HG03139 (cell line): ENCODE measurements at regions not wholly inside any gene's neighbourhood (a gene's known extent, or its start where the extent isn't known, plus 50 kb on each side); places are given as distances from the start of the nearest gene placed in this dataset.
A peak's percentile ranks its signal among the peaks of the same experiment; 100 is the strongest.
"Not testable (repeated sequence)": the region's sequence is repeated elsewhere in the genome, so short reads cannot be mapped to it uniquely, and the experiment has no call there.

ENCODE experiments used
- ATAC-seq: cut with Tn5 transposase; IDR thresholded peaks from one replicate; pipeline ENCODE4 v1.9.1; 2021; ENCODE audit not compliant: unreplicated experiment

DNA sequence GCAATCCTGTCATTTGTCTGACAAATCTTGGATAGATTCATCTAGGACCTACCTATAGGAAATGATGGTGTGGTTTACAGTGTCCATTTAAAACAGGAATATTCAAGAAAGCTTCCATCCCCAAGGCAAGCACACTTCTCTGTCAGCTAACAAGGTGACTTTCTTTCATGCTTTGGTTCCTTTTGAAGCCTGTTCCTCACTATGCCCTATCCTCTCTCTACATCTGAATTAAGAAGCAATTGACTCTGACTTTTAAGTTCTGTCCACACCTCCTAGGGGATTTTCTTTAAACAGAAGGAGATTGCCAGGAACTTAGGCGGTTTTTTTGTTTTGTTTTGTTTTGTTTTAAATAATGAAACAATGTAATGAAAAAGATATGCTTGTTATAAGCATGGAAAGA is 1181.4 kb upstream of the TENM3 start:
- no peak for ATAC-seq

DNA sequence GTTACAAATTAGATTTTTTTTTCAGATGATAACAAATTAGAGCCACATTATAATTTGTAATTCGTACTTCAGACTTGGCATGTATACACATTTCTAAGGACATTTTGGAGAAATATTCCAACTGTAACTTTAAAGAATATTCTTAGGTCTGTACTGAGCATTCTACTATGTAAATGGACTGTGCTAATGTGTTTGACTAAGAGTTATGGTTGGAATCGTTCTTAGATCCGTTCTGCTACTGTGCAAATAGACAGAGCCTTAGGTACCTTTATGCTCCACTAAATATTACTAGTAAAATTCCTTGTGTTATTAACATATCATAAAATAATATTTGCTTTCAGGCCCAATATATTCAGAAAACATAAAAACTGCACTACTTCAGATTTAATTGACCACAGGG is 1180.0 kb upstream of the TENM3 start:
- no peak for ATAC-seq

DNA sequence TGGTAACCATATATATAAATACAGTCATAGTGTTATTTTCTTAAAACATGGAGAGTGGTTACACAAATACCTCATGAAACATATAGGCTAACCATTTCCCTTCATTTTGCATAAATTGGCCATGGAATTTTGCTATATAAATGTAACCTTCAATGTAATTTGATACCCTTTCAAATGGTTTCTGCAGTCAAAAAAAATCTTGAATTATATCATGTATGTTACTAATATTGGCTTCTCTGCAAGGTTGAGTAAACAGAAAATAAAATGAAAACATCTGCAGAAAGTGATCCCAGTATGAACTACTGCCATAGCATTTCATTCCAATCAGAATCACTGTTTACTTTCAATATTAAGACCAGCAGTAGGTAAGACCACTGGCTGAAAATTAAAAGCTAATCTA is 1165.9 kb upstream of the TENM3 start:
- no peak for ATAC-seq

DNA sequence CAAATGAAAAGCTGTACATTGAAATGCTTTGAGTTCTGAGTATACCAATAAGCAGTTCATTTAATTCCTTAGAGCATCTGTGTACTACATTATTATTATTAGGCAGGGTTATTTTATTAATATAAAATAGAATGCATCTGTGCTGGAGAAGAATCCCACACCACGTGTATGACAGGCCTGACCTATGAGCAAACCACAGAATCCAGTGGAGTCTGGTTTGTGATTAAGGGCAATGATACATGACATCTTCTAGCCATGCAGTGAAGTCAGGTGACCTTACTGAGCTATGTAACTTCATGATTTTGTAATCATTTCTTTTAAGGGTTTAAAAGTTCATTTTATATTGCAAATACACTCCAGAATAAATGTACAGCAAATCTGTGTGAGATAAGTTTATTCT is 1165.0 kb upstream of the TENM3 start:
- no peak for ATAC-seq

DNA sequence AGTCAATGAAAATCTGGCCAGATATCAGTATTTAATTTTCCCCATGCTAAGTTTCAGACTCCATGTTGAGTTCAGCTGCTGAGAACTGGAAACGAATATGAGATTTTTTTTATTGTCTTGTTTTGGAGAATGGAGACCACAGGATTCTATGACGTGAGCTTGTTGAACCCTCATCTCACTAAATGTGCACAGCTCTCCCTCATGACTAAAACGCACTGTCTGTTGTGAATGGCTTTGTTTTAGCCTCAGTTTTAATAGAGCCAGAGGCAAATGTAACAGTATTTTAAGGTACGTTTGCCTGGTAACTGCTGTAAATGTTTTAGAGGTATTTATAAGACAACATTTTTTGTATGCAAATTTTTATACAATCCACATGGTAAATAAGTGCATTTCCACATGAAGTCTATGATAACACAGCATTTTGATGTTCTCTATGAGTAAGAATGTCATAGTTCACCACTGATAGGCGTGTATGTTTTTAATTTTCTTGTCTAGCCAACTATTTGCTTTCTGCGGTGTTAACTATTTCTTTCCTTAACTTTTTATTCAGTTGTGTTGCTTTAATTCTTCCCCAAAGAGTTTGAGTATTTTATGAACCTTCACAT is 1159.3 kb upstream of the TENM3 start:
- ATAC-seq: no peak

DNA sequence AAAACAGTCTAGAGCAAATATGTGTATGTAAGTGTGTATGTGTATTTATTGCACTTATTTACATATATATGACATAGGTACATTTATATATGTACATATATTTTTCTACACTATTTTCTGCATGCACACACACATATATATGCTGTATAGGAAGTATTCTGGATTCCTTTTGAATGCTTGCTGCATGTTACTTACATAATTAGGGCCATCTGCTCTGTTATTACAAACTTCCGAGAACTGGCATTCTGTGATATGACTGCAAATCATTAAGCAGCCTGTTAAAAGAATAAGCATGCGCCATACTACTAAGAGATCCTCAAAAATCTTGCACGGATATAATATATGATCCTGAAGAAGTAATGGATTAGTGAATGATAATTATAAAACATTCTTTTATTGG is 1157.6 kb upstream of the TENM3 start:
- ATAC-seq: no peak

DNA sequence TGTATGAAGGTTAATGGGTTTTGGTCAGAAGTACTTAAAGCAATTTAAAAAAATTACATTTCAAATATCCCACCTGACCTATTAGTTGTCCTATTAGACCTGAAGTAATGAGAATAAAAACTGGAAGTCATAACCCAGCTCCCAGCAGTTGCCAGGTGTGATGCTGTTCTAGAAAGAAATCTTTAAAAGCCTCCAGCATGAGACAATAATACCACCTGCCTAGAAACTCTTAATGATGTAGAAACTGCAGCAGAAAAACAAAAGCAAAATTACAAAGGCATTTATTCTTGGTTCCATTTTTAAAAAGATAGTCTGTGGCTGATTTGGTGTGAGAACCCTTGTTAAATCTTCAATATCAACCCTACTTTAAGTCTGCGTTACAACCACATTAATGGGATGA is 1137.7 kb upstream of the TENM3 start:
- ATAC-seq: no peak

DNA sequence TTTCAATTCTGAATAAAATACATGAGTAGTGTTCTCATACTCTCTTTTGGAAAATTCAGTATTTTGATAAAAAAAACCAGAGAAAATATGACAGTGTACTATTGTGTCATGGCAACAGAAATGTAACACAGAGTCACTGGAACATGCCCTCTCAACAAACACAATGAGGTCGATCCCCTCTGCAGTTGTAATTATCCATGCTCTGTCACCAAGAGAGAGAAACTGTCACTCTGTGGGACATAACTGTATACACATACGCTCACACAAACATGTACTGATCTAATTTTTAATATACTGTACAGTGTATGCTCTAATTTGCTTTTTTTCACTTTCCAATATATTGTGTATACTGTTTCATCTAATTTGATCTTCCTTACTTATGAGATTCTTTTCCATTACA is 1136.8 kb upstream of the TENM3 start:
- no peak for ATAC-seq

DNA sequence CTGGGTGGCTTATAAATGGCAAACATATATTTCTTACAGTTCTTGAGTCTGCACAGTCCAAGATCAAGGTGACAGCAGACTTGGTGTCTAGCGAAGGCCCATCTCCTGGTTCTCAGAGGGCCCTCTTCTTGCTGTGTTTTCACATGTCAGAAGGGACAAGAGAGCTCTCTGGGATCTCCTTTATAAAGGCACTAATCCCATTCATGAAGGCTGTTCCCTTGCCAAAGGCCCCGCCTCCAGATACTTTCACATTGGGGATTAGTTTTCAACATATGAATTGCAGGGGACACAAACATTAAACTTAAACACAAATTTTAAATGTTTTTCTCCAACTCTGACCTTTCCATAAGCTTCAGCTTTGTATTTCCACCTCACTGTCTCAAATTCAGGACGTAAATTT is 1135.0 kb upstream of the TENM3 start:
- no peak for ATAC-seq

DNA sequence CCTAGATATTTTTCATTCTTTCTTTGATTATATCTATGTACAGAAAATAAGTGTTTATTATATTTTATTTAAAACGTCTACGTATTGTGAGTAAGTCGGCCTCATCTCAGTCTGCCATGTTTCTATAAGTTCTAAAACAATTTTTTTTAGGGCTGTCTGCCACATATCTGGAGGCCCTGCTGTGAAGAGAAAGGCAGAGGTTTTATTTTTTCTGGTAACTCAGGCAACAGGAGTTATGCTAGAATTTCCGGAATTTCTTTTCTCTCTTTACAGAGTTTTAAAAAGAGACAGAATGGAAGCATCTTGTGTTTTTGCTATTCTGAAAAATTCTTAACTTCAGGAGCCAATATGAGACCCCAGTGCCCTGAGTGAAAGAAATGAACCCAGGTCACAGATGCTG is 1124.0 kb upstream of the TENM3 start:
- ATAC-seq: no peak

DNA sequence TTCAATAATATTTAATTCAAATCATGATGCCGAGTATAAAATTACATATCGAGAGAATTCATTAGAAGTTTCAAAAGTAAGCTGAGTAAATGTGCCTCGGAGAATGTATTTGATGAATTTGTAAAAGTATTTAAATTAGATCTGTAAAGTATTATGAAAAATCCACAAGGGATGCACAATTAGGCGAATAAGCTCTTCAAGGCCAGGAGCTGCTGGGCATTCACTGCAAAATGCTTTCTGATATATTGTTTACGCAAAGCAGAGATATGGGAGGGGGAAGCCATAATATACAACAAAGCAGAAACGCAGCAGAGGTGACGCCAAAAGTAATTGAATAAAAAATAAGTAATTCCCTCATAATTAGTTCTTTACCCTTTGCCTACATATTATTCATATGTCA is 1121.5 kb upstream of the TENM3 start:
- no peak for ATAC-seq

DNA sequence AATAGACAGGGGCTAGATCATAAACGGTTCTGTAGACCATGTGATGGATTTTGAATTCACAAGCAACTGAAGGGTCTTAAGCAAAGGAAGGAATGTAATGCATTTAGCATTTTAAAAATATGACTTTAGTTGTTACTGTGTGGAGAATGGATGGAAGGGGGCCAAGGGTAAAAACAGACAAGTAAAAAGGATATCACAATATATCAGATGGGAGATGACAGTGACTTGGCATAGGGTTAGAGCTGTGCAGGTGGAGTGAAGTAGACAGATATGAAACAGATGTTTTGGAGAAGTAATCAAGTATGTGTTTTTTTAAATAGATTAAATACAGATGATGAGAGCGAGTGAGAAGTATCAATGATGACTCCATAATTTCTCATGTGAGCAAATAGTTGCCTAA is 1116.0 kb upstream of the TENM3 start:
- ATAC-seq: no peak

DNA sequence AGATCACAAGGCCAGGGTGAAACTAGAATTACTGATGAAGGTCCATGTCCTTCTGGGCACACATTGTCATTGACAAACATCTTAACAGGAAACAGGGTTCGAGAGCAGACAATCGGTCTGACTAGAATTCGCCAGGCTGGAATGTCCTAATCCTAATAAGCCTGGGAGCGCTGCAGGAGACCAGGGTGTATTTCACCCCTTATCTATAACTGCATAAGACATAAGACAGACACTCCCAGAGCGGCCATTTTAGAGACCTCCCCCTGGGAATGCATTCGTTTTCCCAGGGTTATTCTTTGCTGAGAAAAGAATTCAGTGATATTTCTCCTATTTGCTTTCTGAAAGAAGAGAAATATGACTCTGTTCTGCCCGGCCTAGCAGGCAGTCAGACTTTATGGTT is 1112.9 kb upstream of the TENM3 start:
- not testable (repeated sequence) for ATAC-seq

DNA sequence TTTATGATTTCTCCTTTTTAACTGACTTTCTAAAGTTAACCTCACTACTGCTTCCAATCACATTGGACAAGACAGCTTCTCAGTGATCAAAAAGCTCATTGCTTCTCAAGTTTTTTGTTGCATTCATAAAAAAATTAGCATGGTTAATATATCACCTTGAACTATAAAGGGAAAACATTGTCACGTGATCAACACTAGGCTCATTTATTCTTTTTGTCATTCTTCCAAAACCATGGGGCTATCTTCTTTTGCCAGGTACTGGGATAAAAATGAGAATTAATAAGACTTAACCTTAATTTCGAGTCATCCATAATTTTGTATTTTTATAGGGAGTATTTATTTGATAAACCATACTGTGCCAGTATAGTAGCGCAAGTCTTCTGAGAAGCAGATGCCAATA is 1105.9 kb upstream of the TENM3 start:
- no peak for ATAC-seq

DNA sequence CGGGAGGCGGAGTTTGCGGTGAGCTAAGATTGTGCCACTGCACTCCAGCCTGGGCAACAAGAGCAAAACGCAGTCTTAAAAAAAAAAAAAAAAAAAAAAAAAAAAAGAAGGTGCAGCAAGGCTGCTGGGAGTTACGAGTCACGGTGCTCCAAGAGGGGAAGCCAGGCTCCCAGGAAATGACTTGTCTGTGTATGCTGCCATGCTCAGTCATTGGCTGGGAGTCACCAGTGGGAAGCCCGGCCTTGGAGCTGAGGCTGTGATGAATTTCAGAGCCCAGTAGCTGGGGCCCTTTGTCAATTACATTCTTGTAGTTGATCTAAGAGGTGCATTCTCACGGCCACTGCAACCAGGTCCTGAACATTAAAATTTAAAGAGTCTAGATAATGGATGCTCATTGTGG is 1105.1 kb upstream of the TENM3 start:
- ATAC-seq: no peak

DNA sequence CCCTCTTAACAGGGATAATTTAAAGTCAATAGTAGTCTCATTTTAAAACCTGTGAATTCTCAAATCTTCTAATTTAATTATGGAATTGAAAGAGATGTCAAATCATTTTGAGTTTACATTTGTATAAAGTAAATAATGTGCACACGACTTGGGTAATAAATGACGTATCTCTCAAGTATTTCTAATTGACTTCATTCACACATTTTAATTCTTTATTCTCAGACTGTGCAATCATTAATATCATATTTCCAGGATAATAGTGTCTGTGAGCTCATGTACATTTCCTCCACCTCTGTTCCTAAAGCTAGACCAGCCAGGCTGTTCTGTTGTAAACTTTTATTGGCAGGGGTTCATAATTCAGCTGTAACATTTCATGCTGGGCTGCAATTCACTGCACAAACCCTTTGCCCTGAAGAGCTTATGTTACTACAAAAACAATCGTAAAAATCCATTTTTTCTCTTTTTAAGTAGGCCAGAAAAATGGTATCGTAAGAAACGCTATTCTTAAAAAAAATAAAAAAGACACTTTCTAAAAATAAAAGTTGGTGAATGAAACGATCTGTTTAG is 1103.1 kb upstream of the TENM3 start:
- no peak for ATAC-seq

DNA sequence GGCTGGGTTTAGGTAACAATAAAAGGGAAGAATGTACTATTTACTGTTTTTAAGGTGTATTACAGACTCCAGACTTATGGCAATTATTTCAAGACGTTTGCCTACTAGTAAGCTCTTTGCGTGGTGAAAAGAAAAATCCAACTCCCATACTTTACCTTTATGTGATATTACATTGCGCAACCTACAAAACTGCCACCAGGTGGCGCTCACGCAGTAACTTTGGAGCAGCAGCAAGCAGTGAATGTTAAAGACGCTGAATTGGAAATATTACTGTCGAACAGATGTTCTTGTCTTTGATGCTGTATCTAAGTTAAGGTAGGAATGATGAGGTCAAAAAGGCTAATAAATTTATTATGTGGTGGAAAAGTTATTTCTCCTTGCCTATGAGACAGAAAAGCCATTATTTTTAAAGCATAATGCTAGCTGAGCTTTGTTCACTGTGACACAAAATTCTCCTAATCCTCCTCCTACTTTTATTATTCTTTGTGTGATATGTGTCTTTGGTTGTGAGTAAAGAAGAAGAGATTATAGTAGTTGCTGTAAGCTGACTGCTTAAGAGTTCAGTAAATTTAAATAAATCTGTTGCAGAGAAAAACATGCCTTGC is 1099.8 kb upstream of the TENM3 start:
- peak; percentile 74 for ATAC-seq

DNA sequence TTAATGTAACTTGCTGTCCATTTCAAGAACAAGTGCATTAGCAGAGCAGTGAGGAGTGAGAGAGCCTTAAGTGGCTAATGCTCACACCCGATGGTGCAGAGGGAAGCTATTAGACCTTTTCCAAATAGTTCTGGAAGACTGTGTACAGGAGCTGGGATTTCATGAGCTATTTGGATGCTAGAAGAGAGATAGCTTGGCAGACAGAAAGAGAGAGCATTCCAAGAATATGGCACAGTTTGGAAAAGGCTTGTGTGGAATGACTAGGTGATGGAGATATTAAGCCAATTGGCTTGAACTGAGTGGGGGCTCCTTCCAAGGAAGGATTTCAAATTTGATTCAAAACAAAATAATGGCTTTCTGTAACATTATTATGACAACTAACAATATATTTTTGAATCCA is 1097.2 kb upstream of the TENM3 start:
- no peak for ATAC-seq

DNA sequence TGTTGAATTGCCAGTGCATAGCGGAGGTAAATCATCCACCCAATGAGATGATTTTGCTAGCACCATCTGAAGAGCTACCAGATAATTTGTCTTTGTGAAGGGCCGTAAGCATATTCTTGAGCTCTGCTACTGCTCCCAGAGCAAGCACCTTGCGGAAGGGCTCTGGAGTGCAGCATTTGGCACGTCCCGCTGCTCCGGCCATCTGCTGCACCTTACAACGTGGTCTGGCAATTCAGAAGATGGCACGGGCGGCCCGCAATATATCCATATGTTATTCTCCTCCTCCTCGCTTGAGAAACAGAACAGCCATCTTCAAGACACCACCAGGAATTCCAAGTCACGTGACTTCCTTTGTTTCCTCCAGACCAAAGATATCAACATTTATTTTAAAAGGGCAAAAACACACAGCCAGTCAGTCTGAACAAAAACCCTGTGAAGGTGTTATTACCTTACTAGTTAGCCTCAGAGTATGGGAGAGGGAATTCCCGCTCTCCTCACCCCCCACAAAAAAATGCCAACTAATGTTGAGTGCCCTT is 1095.7 kb upstream of the TENM3 start:
- no peak for ATAC-seq

DNA sequence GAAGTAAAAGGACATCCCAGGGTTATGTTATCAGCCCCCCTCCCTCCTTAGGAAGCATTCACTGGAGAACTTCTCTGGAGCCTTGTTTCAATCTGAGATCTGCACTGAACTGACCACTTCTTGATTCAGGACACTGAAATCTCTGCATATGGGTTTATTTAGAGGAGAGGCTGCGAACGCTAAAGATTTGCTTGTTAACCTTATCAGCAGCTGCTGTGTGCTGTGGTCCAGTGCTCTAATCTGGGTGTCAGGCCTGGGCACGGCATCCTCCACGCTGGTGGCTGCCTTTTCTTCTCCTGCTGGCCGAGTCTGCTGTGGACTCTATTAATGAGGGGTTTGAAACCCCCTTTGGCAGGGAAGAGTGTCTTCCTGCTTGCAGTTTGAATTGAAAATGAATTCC is 1094.7 kb upstream of the TENM3 start:
- ATAC-seq: no peak

DNA sequence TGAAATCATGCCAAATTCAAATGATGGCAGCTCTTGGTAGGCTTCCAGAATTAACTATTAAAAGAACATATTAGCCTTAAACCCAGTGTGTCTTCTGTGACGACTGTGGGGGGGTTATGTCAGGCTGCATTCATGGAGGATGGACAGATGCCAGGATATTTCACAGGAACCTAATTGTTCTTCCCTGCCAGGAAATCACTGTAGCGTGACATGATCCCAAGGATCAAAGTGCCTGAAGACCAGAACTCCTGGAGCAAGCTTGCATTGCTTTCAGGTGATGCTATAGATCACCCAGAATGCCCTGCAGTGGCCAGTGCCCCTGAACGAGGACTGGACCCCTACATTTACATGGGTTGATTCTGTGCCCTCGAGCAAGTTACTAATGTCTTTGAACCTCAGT is 1093.0 kb upstream of the TENM3 start:
- ATAC-seq: no peak

DNA sequence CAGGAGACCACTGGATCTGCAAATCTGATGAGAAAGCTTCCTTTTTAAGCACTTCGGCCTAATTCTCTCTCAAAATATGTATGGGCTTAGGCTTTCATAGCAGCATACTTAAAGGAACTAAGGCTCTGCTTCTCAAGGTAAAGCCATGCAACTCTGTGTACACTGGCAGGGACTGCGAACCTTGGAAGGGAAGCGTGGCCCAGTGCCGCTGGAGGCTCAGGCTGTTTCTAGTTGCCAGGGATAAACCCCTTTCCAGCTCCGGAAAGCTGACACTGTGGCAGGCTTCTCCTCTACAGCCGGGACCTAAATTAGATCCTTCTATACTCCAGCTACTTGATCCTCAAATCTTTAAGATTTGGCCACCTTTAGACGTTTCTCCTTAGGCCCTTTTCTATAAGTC is 1091.3 kb upstream of the TENM3 start:
- no peak for ATAC-seq

DNA sequence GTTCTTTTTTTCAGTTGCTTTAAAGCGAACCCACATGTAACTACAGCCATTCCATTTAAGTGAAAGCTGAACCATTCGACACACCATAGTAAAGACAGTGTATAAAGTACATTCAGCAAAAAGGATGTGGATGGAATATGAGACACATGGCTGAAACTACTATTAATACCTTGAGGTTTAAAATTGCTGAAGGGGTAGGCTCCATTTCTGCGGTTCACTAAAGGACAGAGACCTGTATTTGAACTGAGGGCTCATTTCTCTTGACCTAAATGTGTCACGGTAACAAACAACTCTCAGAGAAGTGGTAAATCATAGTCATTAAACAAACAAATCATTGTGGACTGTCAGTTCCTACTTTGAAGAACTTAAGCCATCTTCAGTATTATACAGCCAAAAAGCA is 1085.6 kb upstream of the TENM3 start:
- ATAC-seq: no peak
